CD4-positive, alpha-beta T cell treated with Interleukin-17A for 1 hour (primary cell): ENCODE measurements at regions not wholly inside any gene's neighbourhood (a gene's known extent, or its start where the extent isn't known, plus 50 kb on each side); places are given as distances from the start of the nearest gene placed in this dataset.

Experiments used
- DNase-seq: peaks from one replicate; pipeline ENCODE4 v3.0.0-alpha.2; 2020

- DNase-seq = no peak
Observed at GRCh38 chr17:79365836-79366770, 244.7 kb downstream of the RBFOX3 start.

GRCh38 chr17:79365351-79365750 is 245.5 kb downstream of the RBFOX3 start:
- no peak for DNase-seq

GRCh38 chr17:79364315-79365094 is 246.3 kb downstream of the RBFOX3 start:
- no peak for DNase-seq

- no peak for DNase-seq
Observed at GRCh38 chr17:79363552-79364275, 247.1 kb downstream of the RBFOX3 start.

GRCh38 chr17:79362772-79363305 is 248.0 kb downstream of the RBFOX3 start:
- no peak for DNase-seq

- DNase-seq = no peak
Observed at GRCh38 chr17:79361873-79362771, 248.7 kb downstream of the RBFOX3 start.

GRCh38 chr17:79361221-79361734 is 249.6 kb downstream of the RBFOX3 start:
- no peak for DNase-seq

GRCh38 chr17:79360196-79360595 is 250.7 kb downstream of the RBFOX3 start:
- no peak for DNase-seq

- no peak for DNase-seq
Observed at GRCh38 chr17:79356839-79357447, 253.9 kb downstream of the RBFOX3 start.

- DNase-seq = no peak
Observed at GRCh38 chr17:79355165-79355564, 255.7 kb downstream of the RBFOX3 start.

- no peak for DNase-seq
Observed at GRCh38 chr17:79354173-79354820, 256.6 kb downstream of the RBFOX3 start.

- DNase-seq = no peak
Observed at GRCh38 chr17:79353548-79353947, 257.3 kb downstream of the RBFOX3 start.

GRCh38 chr17:79353016-79353415 is 257.8 kb downstream of the RBFOX3 start:
- DNase-seq = no peak

- no peak for DNase-seq
Observed at GRCh38 chr17:79350533-79350932, 260.3 kb downstream of the RBFOX3 start.

- DNase-seq = no peak
Observed at GRCh38 chr17:79349506-79350400, 261.1 kb downstream of the RBFOX3 start.

- no peak for DNase-seq
Observed at GRCh38 chr17:79342376-79342775, 267.8 kb downstream of the ENGASE start.

GRCh38 chr17:79341816-79342215 is 267.2 kb downstream of the ENGASE start:
- DNase-seq = no peak

GRCh38 chr17:79341222-79341780 is 266.7 kb downstream of the ENGASE start:
- no peak for DNase-seq
